ENCODE measurements at regions not wholly inside any gene's neighbourhood (a gene's known extent, or its start where the extent isn't known, plus 50 kb on each side); places are given as distances from the start of the nearest gene placed in this dataset.

GRCh38 chr10:80708808-80709207, 171.1 kb downstream of the SH2D4B start:
- no peak overlapping the region for H4K12ac ChIP-seq (ENCODE audit: low read depth, low read length)
- no peaks in the 10 kb centered on the region for H3K9me3 ChIP-seq (ENCODE audit: insufficient read depth, low read depth, low read length)
- H3K79me1 ChIP-seq (ENCODE audit: low read length), result no peaks in the 10 kb centered on the region
- no peak overlapping the region for H3K4me2 ChIP-seq (ENCODE audit: low read length)
- H3K36me3 ChIP-seq (ENCODE audit: control insufficient read depth in 1 of 2, insufficient read depth in 2 of 2, low read length in 2 of 2), result no peaks in the 10 kb centered on the region
- no peak overlapping the region for H3K9ac ChIP-seq (ENCODE audit: low read length)
- no peak overlapping the region for H4K91ac ChIP-seq (ENCODE audit: low read depth, low read length)
- no peak overlapping the region for H2BK12ac ChIP-seq (ENCODE audit: low read length)
- no peak overlapping the region for H3K4me3 ChIP-seq (ENCODE audit: low read depth, low read length)
- no peak overlapping the region for H2AK5ac ChIP-seq (ENCODE audit: low read length)
- H3K27me3 ChIP-seq (ENCODE audit: insufficient read depth, low read length), result no peaks in the 10 kb centered on the region
- no peaks in the 10 kb centered on the region for H3K79me2 ChIP-seq (ENCODE audit: control insufficient read depth, insufficient read depth, low read length, poor library complexity)
- no peak for DNase-seq
- WGBS (ENCODE audit: extremely low coverage, insufficient coverage, insufficient read length), result no CpG with 5 or more reads among the region's 1 CpG
- H2AFZ ChIP-seq (ENCODE audit: insufficient read depth, low read length, poor library complexity), result no peak overlapping the region
- no peak overlapping the region for H3K27ac ChIP-seq (ENCODE audit: low read depth, low read length)
- H3K4me1 ChIP-seq (ENCODE audit: control insufficient read depth in 1 of 2, insufficient read depth in 2 of 2, low read length in 2 of 2), result no peaks in the 10 kb centered on the region
- no peak overlapping the region for H2BK120ac ChIP-seq (ENCODE audit: insufficient read depth, low read length, poor library complexity)
- no peak overlapping the region for H4K8ac ChIP-seq (ENCODE audit: low read depth, low read length)
- H3K14ac ChIP-seq (ENCODE audit: low read length), result no peak overlapping the region
- no peak overlapping the region for H3K4ac ChIP-seq (ENCODE audit: low read depth, low read length)
- no peak overlapping the region for H3K18ac ChIP-seq (ENCODE audit: low read length)
- no peak overlapping the region for H3K23ac ChIP-seq (ENCODE audit: low read length)
- H2BK5ac ChIP-seq (ENCODE audit: low read depth, low read length, poor library complexity), result no peak overlapping the region

- no peak overlapping the region for H4K12ac ChIP-seq (ENCODE audit: low read depth, low read length)
- no peak overlapping the region for H3K27ac ChIP-seq (ENCODE audit: low read depth, low read length)
- H2AK5ac ChIP-seq (ENCODE audit: low read length), result no peak overlapping the region
- WGBS (ENCODE audit: extremely low coverage, insufficient coverage, insufficient read length), result no CpG with 5 or more reads among the region's 5 CpGs
- no peak for DNase-seq
- no peak overlapping the region for H2BK5ac ChIP-seq (ENCODE audit: low read depth, low read length, poor library complexity)
- no peak overlapping the region for H2BK12ac ChIP-seq (ENCODE audit: low read length)
- no peaks in the 10 kb centered on the region for H3K4me1 ChIP-seq (ENCODE audit: control insufficient read depth in 1 of 2, insufficient read depth in 2 of 2, low read length in 2 of 2)
- no peak overlapping the region for H3K4ac ChIP-seq (ENCODE audit: low read depth, low read length)
- no peak overlapping the region for H3K4me3 ChIP-seq (ENCODE audit: low read depth, low read length)
- no peaks in the 10 kb centered on the region for H3K27me3 ChIP-seq (ENCODE audit: insufficient read depth, low read length)
- no peaks in the 10 kb centered on the region for H3K79me1 ChIP-seq (ENCODE audit: low read length)
- H3K9me3 ChIP-seq (ENCODE audit: insufficient read depth, low read depth, low read length), result no peaks in the 10 kb centered on the region
- H3K14ac ChIP-seq (ENCODE audit: low read length), result no peak overlapping the region
- no peak overlapping the region for H2AFZ ChIP-seq (ENCODE audit: insufficient read depth, low read length, poor library complexity)
- H3K36me3 ChIP-seq (ENCODE audit: control insufficient read depth in 1 of 2, insufficient read depth in 2 of 2, low read length in 2 of 2), result no peaks in the 10 kb centered on the region
- H3K4me2 ChIP-seq (ENCODE audit: low read length), result no peak overlapping the region
- no peak overlapping the region for H3K23ac ChIP-seq (ENCODE audit: low read length)
- no peak overlapping the region for H3K9ac ChIP-seq (ENCODE audit: low read length)
- H4K91ac ChIP-seq (ENCODE audit: low read depth, low read length), result no peak overlapping the region
- no peak overlapping the region for H4K8ac ChIP-seq (ENCODE audit: low read depth, low read length)
- no peaks in the 10 kb centered on the region for H3K79me2 ChIP-seq (ENCODE audit: control insufficient read depth, insufficient read depth, low read length, poor library complexity)
- H3K18ac ChIP-seq (ENCODE audit: low read length), result no peak overlapping the region
- no peak overlapping the region for H2BK120ac ChIP-seq (ENCODE audit: insufficient read depth, low read length, poor library complexity)
Measured at GRCh38 chr10:80709866-80710265, 172.2 kb downstream of the SH2D4B start.

- Histone ChIP-seq H3K4ac (ENCODE audit: low read depth, low read length) (no peak overlapping the region), H3K36me3 (ENCODE audit: control insufficient read depth in 1 of 2, insufficient read depth in 2 of 2, low read length in 2 of 2) (no peaks in the 10 kb centered on the region), H3K79me2 (ENCODE audit: control insufficient read depth, insufficient read depth, low read length, poor library complexity) (no peaks in the 10 kb centered on the region), H3K4me2 (ENCODE audit: low read length) (no peak overlapping the region), H3K27ac (ENCODE audit: low read depth, low read length) (no peak overlapping the region), H3K79me1 (ENCODE audit: low read length) (no peaks in the 10 kb centered on the region), H3K4me3 (ENCODE audit: low read depth, low read length) (no peak overlapping the region), H3K27me3 (ENCODE audit: insufficient read depth, low read length) (no peaks in the 10 kb centered on the region), H3K18ac (ENCODE audit: low read length) (no peak overlapping the region), H2AK5ac (ENCODE audit: low read length) (no peak overlapping the region), H2BK12ac (ENCODE audit: low read length) (no peak overlapping the region), H3K9me3 (ENCODE audit: insufficient read depth, low read depth, low read length) (no peaks in the 10 kb centered on the region), H2BK5ac (ENCODE audit: low read depth, low read length, poor library complexity) (no peak overlapping the region), H3K23ac (ENCODE audit: low read length) (no peak overlapping the region), H4K8ac (ENCODE audit: low read depth, low read length) (no peak overlapping the region), H4K12ac (ENCODE audit: low read depth, low read length) (no peak overlapping the region), H2BK120ac (ENCODE audit: insufficient read depth, low read length, poor library complexity) (no peak overlapping the region), H4K91ac (ENCODE audit: low read depth, low read length) (no peak overlapping the region), H2AFZ (ENCODE audit: insufficient read depth, low read length, poor library complexity) (no peak overlapping the region), H3K9ac (ENCODE audit: low read length) (no peak overlapping the region), H3K14ac (ENCODE audit: low read length) (no peak overlapping the region), H3K4me1 (ENCODE audit: control insufficient read depth in 1 of 2, insufficient read depth in 2 of 2, low read length in 2 of 2) (no peaks in the 10 kb centered on the region)
- WGBS (ENCODE audit: extremely low coverage, insufficient coverage, insufficient read length), result no CpG with 5 or more reads among the region's 11 CpGs
- peak; percentile 45 to 61 for DNase-seq
Measured at GRCh38 chr10:80713398-80713928, 175.8 kb downstream of the SH2D4B start.

GRCh38 chr10:80714566-80714965, 176.9 kb downstream of the SH2D4B start:
- Histone ChIP-seq H2BK12ac (ENCODE audit: low read length) (no peak overlapping the region), H2AFZ (ENCODE audit: insufficient read depth, low read length, poor library complexity) (no peak overlapping the region), H3K27me3 (ENCODE audit: insufficient read depth, low read length) (no peaks in the 10 kb centered on the region), H3K4me3 (ENCODE audit: low read depth, low read length) (no peak overlapping the region), H3K79me2 (ENCODE audit: control insufficient read depth, insufficient read depth, low read length, poor library complexity) (no peaks in the 10 kb centered on the region), H2BK5ac (ENCODE audit: low read depth, low read length, poor library complexity) (no peak overlapping the region), H3K4ac (ENCODE audit: low read depth, low read length) (no peak overlapping the region), H3K27ac (ENCODE audit: low read depth, low read length) (no peak overlapping the region), H2BK120ac (ENCODE audit: insufficient read depth, low read length, poor library complexity) (no peak overlapping the region), H3K9me3 (ENCODE audit: insufficient read depth, low read depth, low read length) (no peaks in the 10 kb centered on the region), H3K9ac (ENCODE audit: low read length) (no peak overlapping the region), H3K4me2 (ENCODE audit: low read length) (no peak overlapping the region), H3K18ac (ENCODE audit: low read length) (no peak overlapping the region), H3K14ac (ENCODE audit: low read length) (no peak overlapping the region), H4K91ac (ENCODE audit: low read depth, low read length) (no peak overlapping the region), H3K4me1 (ENCODE audit: control insufficient read depth in 1 of 2, insufficient read depth in 2 of 2, low read length in 2 of 2) (no peaks in the 10 kb centered on the region), H3K23ac (ENCODE audit: low read length) (no peak overlapping the region), H4K8ac (ENCODE audit: low read depth, low read length) (no peak overlapping the region), H2AK5ac (ENCODE audit: low read length) (no peak overlapping the region), H4K12ac (ENCODE audit: low read depth, low read length) (no peak overlapping the region), H3K36me3 (ENCODE audit: control insufficient read depth in 1 of 2, insufficient read depth in 2 of 2, low read length in 2 of 2) (no peaks in the 10 kb centered on the region), H3K79me1 (ENCODE audit: low read length) (no peaks in the 10 kb centered on the region)
- no CpG with 5 or more reads among the region's 11 CpGs for WGBS (ENCODE audit: extremely low coverage, insufficient coverage, insufficient read length)
- no peak for DNase-seq

All from trophoblast cell (in vitro differentiated cells and primary cell).